NCI-H1048 (cell line): ENCODE measurements at regions not wholly inside any gene's neighbourhood (a gene's known extent, or its start where the extent isn't known, plus 50 kb on each side); places are given as distances from the start of the nearest gene placed in this dataset.
"Not testable (repeated sequence)": the region's sequence is repeated elsewhere in the genome, so short reads cannot be mapped to it uniquely, and the experiment has no call there.

Experiments used
- DNase-seq: peaks from one replicate; lab custom pipeline; 2025; lab: John Stamatoyannopoulos, UW

GRCh38 chr3:125822175-125822574 is 146.8 kb upstream of the ROPN1B start:
- not testable (repeated sequence) for DNase-seq

- not testable (repeated sequence) for DNase-seq
These were observed 137.8 kb upstream of the ROPN1B start for GRCh38 chr3:125831005-125831750.

- DNase-seq = not testable (repeated sequence)
These were observed 133.4 kb upstream of the ROPN1B start for GRCh38 chr3:125835562-125835961.

GRCh38 chr3:125836011-125836551 is 132.9 kb upstream of the ROPN1B start:
- DNase-seq = not testable (repeated sequence)

DNA sequence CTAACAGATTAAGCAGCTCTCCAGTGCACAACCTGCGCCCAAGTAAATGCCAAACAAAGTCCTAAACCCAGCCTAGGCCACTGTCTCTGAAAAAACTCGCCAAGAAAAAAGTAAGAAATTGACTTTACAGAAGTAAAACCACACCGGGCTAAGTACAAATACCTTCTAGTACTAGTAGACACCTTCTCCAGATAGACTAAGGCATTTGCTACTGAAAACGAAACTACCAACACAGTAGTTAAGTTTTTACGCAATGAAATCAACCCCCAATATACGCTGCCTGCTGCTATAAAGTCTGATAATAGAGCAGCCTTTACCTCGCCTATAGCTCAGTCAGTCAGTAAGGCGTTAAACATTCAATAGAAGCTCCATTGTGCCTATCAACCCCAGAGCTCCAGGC is 132.2 kb upstream of the ROPN1B start:
- not testable (repeated sequence) for DNase-seq

GRCh38 chr3:125838857-125839256 is 130.1 kb upstream of the ROPN1B start:
- not testable (repeated sequence) for DNase-seq

GRCh38 chr3:125840465-125840864 is 128.5 kb upstream of the ROPN1B start:
- DNase-seq = not testable (repeated sequence)

- DNase-seq = not testable (repeated sequence)
These were observed 121.0 kb upstream of the ROPN1B start for GRCh38 chr3:125847966-125848365.

GRCh38 chr3:125855006-125855405 is 114.0 kb upstream of the ROPN1B start:
- not testable (repeated sequence) for DNase-seq

GRCh38 chr3:125860547-125860946 is 108.4 kb upstream of the ROPN1B start:
- not testable (repeated sequence) for DNase-seq

DNA sequence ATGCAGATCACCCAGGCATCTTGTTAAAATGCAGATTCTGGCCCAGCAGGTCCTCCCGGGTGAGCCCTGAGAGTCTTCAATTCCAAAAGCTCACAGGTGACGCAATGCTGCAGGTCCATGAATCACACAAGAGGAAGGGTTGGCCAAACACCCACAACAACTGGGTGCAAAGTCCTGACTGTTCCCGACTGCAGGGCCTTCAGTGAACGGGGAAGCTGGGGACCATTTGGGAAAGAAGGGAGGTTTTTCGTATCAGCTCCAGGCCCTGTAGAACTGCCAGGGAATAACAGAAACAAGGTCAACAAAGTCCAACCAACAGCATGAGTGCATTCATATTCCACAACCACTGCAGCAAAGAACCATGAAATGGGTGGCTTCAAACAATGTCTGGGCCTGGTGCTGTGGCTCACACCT is 106.1 kb upstream of the ROPN1B start:
- not testable (repeated sequence) for DNase-seq

GRCh38 chr3:125864532-125864931 is 104.4 kb upstream of the ROPN1B start:
- not testable (repeated sequence) for DNase-seq

- peak; percentile 76 for DNase-seq
These were observed 83.0 kb upstream of the ROPN1B start for GRCh38 chr3:125886006-125886405.

- not testable (repeated sequence) for DNase-seq
These were observed 69.8 kb upstream of the ROPN1B start for GRCh38 chr3:125899181-125899580.

- not testable (repeated sequence) for DNase-seq
These were observed 67.5 kb upstream of the ROPN1B start for GRCh38 chr3:125901473-125901872.

DNA sequence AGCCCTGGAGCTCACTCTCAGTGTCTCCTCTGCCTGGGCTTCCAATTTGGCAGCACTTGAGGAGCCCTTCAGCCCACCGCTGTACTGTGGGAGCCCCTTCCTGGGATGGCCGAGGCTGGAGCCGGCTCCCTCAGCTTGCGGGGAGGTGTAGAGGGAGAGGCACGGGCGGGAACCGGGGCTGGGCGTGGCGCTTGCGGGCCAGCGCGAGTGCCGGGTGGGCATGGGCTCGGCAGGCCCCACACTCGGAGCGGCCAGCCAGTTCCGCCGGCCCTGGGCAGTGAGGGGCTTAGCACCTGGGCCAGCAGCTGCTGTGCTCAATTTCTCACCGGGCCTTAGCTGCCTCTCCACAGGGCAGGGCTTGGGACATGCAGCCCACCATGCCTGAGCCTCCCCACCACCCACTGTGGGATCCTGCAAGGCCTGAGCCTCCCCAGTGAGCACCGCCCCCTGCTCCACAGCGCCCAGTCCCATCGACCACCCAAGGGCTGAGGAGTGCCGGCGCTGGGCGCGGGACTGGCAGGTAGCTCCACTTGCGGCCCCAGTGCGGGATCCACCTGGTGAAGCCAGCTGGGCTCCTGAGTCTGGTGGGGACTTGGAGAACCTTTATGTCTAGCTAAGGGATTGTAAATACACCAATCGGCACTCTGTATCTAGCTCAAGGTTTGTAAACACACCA is 65.1 kb upstream of the ROPN1B start:
- not testable (repeated sequence) for DNase-seq

- DNase-seq = not testable (repeated sequence)
These were observed 61.7 kb upstream of the ROPN1B start for GRCh38 chr3:125907279-125907678.

GRCh38 chr3:125910851-125911250 is 58.1 kb upstream of the ROPN1B start:
- DNase-seq = not testable (repeated sequence)

- not testable (repeated sequence) for DNase-seq
These were observed 54.2 kb upstream of the ROPN1B start for GRCh38 chr3:125914608-125915436.

DNA sequence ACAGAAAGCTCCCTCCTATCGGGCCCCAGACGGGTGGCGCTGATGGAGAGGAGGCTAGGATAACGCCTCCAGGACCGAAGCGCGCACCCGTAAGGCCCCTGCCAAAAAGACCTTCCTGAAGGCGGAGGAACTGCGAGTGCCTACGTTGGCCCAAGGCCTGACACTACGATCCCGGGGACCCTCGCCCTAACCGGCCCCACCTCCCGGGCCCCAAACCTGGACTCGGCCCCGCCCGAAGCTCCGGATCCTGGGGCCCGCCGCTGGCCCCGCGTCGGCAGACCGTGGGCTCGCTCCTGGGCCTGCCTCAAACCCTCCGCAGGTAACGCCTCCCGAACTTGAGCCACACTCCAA is 53.6 kb upstream of the ROPN1B start:
- DNase-seq = not testable (repeated sequence)

DNA sequence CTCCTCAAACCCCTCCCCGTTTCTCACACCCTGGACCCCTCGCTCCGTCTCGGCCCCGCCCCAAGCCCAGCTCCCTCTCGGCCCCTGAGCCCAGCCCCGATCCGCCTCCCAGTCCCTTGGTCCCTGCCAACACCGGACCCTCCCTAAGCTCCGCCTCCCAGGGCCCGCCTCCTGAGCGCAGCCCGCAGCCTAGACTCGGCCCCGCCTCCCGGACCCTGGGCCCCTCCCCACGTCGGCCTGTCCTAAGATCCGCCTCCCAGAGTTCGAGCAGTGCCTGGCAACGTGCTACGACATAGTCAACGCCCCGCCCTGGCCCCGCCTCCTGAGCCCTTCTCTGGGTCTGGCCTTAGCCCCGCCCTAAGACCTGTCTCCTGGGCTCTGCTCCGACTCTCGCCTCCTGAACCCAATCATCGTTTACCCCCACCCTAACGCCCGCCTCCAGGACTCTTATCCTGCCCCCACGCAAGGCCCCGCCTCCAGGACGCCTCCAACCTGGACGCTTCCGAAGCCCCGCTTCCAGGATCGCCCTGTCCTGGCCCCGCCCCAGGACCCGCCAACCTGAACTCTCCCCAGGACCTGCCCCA is 53.1 kb upstream of the ROPN1B start:
- peak; percentile 90 for DNase-seq
